ENCODE measurements at regions not wholly inside any gene's neighbourhood (a gene's known extent, or its start where the extent isn't known, plus 50 kb on each side); places are given as distances from the start of the nearest gene placed in this dataset.

GRCh38 chr20:24211972-24212371, 223.4 kb upstream of the GGTLC1 start:
- TF ChIP-seq TAF1 (IDR thresholded peaks at IDR 0.05; ENCODE audit: low read depth) (no peak), USF1 (IDR thresholded peaks at IDR 0.05) (no peak), RAD21 (IDR thresholded peaks at IDR 0.05; ENCODE audit: low read depth) (no peak), ZBTB7A (IDR thresholded peaks at IDR 0.05; ENCODE audit: low read depth) (no peak), MAX (IDR thresholded peaks at IDR 0.05) (no peak), TCF12 (IDR thresholded peaks at IDR 0.05; ENCODE audit: low read depth) (no peak), CEBPB (IDR thresholded peaks at IDR 0.05) (no peak)

DNA sequence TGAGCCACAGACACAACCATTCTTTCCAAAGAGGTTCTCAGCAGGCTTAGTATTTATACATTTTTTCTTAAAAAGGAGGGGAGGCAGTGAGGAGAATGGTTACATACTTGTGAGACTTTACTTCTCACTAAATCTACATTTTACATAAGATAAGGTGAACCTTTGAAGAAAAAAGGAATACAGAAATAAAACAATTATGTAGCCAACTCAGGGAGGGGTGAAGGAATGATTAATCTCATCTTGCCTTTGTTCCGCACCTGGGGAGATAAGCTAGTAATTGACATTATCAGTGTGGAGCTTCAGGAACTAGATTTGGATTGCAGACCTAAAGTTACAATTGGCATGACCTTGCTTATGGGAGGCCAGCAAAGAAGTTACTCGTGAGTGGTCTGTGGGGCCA, 221.8 kb upstream of the GGTLC1 start:
- TF ChIP-seq CREB1 (IDR thresholded peaks at IDR 0.05; ENCODE audit: low read depth) (no peak), EGR1 (IDR thresholded peaks at IDR 0.05) (no peak), FOXM1 (IDR thresholded peaks at IDR 0.05; ENCODE audit: borderline replicate concordance, low read depth) (no peak), RAD21 (IDR thresholded peaks at IDR 0.05; ENCODE audit: low read depth) (no peak), TCF12 (IDR thresholded peaks at IDR 0.05; ENCODE audit: low read depth) (no peak), MAX (IDR thresholded peaks at IDR 0.05) (no peak)

- TF ChIP-seq EP300 (IDR thresholded peaks at IDR 0.05; ENCODE audit: borderline replicate concordance): no peak
- no peak for TF ChIP-seq EGR1 (IDR thresholded peaks at IDR 0.05)
- TF ChIP-seq USF1 (IDR thresholded peaks at IDR 0.05): no peak
- no peak for TF ChIP-seq CREB1 (IDR thresholded peaks at IDR 0.05; ENCODE audit: low read depth)
- TF ChIP-seq TCF12 (IDR thresholded peaks at IDR 0.05; ENCODE audit: low read depth): no peak
- no peak for TF ChIP-seq NFIC (IDR thresholded peaks at IDR 0.05)
- no peak for TF ChIP-seq YY1 (IDR thresholded peaks at IDR 0.05; ENCODE audit: low read depth)
- TF ChIP-seq FOXM1 (IDR thresholded peaks at IDR 0.05; ENCODE audit: borderline replicate concordance, low read depth): no peak
- TF ChIP-seq MAX (IDR thresholded peaks at IDR 0.05): no peak
Measured at GRCh38 chr20:24208652-24209051, 220.1 kb upstream of the GGTLC1 start.

GRCh38 chr20:24207803-24208300, 219.3 kb upstream of the GGTLC1 start:
- TF ChIP-seq ZBTB7A (IDR thresholded peaks at IDR 0.05; ENCODE audit: low read depth) (no peak), CEBPB (IDR thresholded peaks at IDR 0.05) (no peak), FOXM1 (IDR thresholded peaks at IDR 0.05; ENCODE audit: borderline replicate concordance, low read depth) (no peak), TAF1 (IDR thresholded peaks at IDR 0.05; ENCODE audit: low read depth) (no peak), EGR1 (IDR thresholded peaks at IDR 0.05) (no peak), EP300 (IDR thresholded peaks at IDR 0.05; ENCODE audit: borderline replicate concordance) (no peak), YY1 (IDR thresholded peaks at IDR 0.05; ENCODE audit: low read depth) (no peak), USF1 (IDR thresholded peaks at IDR 0.05) (no peak), RAD21 (IDR thresholded peaks at IDR 0.05; ENCODE audit: low read depth) (no peak), CREB1 (IDR thresholded peaks at IDR 0.05; ENCODE audit: low read depth) (no peak), MAX (IDR thresholded peaks at IDR 0.05) (no peak), TEAD4 (IDR thresholded peaks at IDR 0.05) (no peak)

GRCh38 chr20:24206995-24207394, 218.4 kb upstream of the GGTLC1 start:
- TF ChIP-seq YY1 (IDR thresholded peaks at IDR 0.05; ENCODE audit: low read depth) (no peak), EP300 (IDR thresholded peaks at IDR 0.05; ENCODE audit: borderline replicate concordance) (no peak), CEBPB (IDR thresholded peaks at IDR 0.05) (no peak), TCF12 (IDR thresholded peaks at IDR 0.05; ENCODE audit: low read depth) (no peak), TAF1 (IDR thresholded peaks at IDR 0.05; ENCODE audit: low read depth) (no peak), FOXM1 (IDR thresholded peaks at IDR 0.05; ENCODE audit: borderline replicate concordance, low read depth) (no peak), RAD21 (IDR thresholded peaks at IDR 0.05; ENCODE audit: low read depth) (no peak), EGR1 (IDR thresholded peaks at IDR 0.05) (no peak)
- TF ChIP-seq, protein P1, sequence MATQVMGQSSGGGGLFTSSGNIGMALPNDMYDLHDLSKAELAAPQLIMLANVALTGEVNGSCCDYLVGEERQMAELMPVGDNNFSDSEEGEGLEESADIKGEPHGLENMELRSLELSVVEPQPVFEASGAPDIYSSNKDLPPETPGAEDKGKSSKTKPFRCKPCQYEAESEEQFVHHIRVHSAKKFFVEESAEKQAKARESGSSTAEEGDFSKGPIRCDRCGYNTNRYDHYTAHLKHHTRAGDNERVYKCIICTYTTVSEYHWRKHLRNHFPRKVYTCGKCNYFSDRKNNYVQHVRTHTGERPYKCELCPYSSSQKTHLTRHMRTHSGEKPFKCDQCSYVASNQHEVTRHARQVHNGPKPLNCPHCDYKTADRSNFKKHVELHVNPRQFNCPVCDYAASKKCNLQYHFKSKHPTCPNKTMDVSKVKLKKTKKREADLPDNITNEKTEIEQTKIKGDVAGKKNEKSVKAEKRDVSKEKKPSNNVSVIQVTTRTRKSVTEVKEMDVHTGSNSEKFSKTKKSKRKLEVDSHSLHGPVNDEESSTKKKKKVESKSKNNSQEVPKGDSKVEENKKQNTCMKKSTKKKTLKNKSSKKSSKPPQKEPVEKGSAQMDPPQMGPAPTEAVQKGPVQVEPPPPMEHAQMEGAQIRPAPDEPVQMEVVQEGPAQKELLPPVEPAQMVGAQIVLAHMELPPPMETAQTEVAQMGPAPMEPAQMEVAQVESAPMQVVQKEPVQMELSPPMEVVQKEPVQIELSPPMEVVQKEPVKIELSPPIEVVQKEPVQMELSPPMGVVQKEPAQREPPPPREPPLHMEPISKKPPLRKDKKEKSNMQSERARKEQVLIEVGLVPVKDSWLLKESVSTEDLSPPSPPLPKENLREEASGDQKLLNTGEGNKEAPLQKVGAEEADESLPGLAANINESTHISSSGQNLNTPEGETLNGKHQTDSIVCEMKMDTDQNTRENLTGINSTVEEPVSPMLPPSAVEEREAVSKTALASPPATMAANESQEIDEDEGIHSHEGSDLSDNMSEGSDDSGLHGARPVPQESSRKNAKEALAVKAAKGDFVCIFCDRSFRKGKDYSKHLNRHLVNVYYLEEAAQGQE (IDR thresholded peaks at IDR 0.05; ENCODE audit: low read depth): no peak

- TF ChIP-seq FOXM1 (IDR thresholded peaks at IDR 0.05; ENCODE audit: borderline replicate concordance, low read depth) (no peak), USF1 (IDR thresholded peaks at IDR 0.05) (no peak), NFIC (IDR thresholded peaks at IDR 0.05) (no peak), MAX (IDR thresholded peaks at IDR 0.05) (no peak), YY1 (IDR thresholded peaks at IDR 0.05; ENCODE audit: low read depth) (no peak), EGR1 (IDR thresholded peaks at IDR 0.05) (no peak), TEAD4 (IDR thresholded peaks at IDR 0.05) (no peak), ZBTB7A (IDR thresholded peaks at IDR 0.05; ENCODE audit: low read depth) (no peak), EP300 (IDR thresholded peaks at IDR 0.05; ENCODE audit: borderline replicate concordance) (no peak)
- TF ChIP-seq, protein P1 (IDR thresholded peaks at IDR 0.05; ENCODE audit: low read depth): no peak
Measured at GRCh38 chr20:24203526-24204183, 215.1 kb upstream of the GGTLC1 start.

Data from Ishikawa (cell line).